Muscle of arm (tissue), 1 donor: ENCODE measurements at regions not wholly inside any gene's neighbourhood (a gene's known extent, or its start where the extent isn't known, plus 50 kb on each side); places are given as distances from the start of the nearest gene placed in this dataset.

Source experiments
- DNase-seq: peaks from one replicate; pipeline ENCODE4 v3.0.0-alpha.2; 2013

DNA sequence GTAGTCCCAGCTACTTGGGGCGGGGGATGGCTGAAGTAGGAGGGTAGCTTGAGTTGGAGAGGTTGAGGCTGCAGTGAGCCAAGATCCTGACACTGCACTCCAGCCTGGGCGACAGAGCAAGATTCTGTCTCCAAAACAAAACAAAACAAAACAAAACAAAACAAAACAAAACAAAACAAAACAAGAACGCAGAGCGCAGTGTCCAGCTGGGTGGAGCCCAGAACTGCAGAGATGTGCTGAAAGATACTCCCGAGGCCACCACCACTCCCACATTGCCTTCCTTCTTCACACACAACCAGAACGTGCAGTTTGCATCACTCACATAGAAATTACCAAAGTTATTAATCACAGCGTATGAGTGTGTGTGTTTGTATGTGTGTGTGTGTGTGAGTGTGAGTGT is 222.9 kb upstream of the ASIC2 start:
- DNase-seq, result no peak

DNA sequence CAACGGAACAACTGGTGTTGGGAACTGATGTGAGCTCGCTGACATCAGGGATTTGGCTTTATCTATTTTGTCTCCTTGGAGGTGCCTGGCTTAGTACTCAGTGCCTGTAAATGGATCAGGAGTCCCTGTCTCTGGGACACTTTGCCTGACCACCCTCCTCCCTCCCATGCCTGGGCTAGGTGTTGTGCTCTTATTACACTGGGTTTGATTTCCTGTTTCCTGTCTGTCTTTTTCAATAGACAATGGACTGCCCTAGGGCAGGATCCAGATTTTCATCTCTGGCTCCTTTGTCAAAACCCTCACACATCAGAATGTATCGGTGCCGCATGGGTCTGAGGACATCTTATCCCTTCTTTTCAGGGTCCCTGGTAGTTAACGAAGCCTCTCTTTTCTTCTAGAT is 223.6 kb upstream of the ASIC2 start:
- no peak for DNase-seq

- no peak for DNase-seq
These were observed 224.7 kb upstream of the ASIC2 start for GRCh38 chr17:33517746-33518145.

DNA sequence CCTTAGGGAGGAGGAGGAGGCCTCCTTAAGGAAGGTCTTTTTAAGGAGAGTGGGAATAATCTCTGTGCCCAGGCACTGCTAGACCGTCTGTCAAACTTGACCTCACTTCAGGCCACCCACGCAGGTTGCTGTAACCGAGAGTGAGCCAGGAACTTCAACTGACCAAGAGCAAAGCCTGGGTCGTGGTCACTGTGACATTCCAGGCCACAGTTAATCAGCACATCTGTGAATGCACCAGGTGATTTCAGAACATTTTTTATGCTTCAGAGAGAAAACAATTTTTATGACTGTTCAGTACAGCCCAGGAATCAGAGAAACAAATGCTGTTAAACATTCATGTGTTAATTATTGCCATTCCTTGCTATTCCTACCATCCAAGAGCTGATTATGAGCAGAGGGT is 226.6 kb upstream of the ASIC2 start:
- no peak for DNase-seq

DNA sequence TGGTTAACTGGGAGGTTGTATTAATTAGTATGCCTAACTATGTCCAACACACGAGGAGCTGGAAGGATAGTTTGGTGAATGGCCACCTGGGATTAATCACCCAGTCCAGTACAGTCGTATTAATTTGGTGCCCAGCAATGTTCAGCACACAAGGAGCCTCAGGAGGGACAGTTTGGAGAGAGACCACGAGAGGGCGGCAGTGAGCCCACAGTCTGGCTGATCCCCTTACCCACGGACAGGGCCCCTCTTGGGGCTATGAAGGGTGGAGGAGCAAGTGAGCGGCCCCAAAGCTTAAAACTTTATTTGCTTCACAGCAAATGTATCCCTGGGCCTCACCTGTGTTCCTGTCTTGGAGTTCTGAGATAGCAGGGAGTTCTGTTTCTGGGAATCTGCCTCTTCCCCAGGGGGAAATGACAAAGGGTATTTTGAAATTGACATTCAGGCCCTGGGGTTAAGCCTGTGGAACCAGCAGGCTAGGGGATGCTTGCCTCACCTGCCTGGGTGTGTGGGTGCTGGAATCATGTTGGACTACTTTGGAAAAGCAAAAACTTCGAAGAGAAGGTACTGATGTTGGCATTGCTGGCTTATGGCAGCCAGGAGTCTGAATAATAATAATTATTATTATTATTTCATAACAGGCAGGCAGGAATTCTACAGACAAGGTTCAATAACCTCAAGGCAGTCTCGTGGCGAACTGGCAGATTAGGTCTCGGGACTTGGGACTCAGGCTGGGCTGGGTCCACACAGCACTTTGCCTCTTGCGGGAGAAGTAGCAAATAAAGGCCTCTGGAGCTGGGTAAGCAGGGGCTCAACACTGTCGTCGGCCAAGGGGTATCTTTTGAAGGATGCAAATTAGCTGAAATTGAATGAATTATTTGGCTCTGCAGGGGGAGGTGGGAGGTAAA is 227.6 kb upstream of the ASIC2 start:
- peak; percentile 27 for DNase-seq

DNA sequence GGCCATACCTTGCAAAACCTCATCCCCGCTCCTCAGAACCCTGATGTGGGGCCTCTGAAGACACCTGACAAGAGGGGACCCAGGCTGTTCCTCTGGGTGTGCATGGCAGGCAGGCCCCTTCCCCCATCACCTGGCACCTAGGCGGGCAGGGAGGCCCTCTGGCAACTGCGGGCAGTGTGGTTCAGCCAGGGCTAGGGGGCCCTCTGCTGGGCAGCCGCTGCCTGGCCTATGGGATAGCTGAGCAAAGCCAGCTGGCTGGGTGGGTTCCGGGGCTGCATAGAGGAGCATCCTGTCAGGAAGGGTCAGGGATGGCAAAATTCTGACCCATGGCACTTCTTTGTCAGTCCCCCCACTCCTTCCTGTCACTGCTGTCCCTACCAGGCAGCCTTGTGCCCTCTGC is 228.7 kb upstream of the ASIC2 start:
- DNase-seq, result no peak

GRCh38 chr17:33522623-33523022 is 229.5 kb upstream of the ASIC2 start:
- DNase-seq, result no peak

DNA sequence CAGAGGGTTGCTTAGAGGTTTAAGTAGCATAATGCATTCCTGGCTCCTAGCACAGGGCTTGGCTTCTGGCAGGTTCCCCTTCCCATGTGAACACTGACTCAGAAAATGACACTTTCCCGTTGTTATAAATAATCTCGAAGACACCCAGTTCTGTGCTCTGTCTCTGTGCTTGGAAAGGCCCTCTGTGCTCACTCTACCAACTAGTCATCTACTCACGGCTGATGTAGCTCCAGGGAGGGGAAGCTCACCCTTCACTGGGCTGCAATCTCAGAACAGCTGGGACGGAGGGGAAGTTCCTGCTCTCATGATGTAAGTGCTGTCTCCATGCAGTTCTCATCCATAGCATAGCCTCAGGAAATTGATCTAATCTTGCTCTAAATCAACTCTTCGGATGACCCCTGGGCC is 230.5 kb upstream of the ASIC2 start:
- peak; percentile 16 for DNase-seq

- no peak for DNase-seq
These were observed 232.1 kb upstream of the ASIC2 start for GRCh38 chr17:33525186-33525585.

- DNase-seq, result no peak
These were observed 233.6 kb upstream of the ASIC2 start for GRCh38 chr17:33526717-33527116.

- DNase-seq, result no peak
These were observed 234.2 kb upstream of the ASIC2 start for GRCh38 chr17:33527290-33527689.

DNA sequence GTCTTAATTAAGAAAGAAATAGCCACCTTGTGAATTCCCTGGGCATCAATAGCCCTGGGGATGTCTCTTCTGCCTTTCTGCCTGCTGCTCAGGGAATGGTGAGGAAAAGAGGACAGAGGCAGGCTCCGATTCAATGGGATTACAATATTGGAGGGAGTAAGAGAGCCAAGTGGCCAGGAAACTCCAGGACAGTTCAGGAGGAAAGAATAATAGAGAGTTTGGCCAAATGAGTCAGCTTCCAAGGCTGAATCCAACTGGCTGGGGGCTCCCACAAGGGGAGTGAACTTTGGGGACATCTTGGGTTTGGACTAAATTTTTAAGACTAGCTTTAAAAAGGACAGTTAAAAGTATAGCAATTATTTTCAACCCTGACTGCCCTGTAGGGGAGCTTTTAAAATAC is 235.8 kb upstream of the ASIC2 start:
- peak; percentile 21 for DNase-seq

DNA sequence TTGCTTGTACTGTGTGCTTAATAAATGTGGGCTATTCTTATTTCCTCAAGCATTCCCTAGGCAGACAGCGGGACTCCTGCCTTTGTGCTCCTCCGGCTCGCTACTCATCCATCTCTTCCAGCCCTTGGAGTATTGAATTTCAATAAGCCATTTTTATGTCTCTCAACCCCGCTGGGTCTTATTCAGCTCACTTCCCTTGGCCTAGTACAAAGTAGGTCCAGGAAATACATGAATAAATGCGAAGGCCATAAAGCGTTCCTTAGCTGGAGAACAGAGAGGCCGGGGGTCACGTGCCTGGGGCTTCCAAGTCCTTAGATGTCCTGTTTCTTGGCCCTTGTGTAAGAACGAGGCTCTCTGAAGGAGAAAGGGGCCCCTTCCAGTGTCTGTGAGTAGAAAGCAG is 236.7 kb upstream of the ASIC2 start:
- DNase-seq, result no peak

DNA sequence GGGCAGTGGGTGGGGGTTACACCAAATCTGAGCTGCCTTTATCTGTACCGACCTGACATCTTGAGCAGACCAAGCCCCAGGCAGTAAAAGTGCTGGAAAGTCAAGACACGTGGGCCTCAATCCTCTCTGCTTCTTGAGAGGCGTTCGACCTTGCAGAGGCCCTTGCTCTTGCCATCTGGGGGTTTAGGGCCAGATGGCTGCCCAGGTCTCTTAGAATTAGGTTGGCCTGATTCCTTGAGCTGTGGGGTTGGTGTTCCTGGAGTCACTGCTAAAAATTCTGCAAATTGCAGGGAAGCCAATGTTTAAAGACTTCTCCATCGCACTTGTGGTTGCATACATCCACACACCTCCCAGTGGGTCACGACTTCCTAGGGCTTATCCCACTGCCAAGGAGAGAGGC is 238.2 kb upstream of the ASIC2 start:
- DNase-seq, result no peak

- no peak for DNase-seq
These were observed 241.0 kb upstream of the ASIC2 start for GRCh38 chr17:33534087-33534486.

GRCh38 chr17:33545124-33545523 is 252.0 kb upstream of the ASIC2 start:
- no peak for DNase-seq

- DNase-seq, result no peak
These were observed 257.2 kb upstream of the ASIC2 start for GRCh38 chr17:33550261-33550660.

DNA sequence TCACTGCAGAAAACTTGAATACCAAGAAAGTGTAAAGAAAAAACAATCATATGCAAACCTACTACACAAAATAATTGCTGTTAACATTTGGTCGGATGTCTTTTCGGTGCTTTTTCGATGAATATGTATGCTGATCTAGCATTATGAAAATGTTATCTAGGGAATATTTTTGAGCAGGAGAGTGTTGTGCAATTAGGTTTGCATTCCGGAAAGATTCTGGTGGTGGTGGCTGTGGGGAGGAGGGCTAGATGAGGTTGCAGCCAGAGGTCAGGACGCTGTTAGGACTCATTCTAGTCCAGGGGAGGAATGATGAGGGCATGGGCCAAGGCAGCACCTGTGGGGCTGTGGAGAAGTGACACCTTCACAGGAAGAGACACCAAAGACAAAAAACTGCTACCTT is 258.0 kb upstream of the ASIC2 start:
- no peak for DNase-seq

GRCh38 chr17:33551911-33552310 is 258.8 kb upstream of the ASIC2 start:
- DNase-seq, result no peak

GRCh38 chr17:33560165-33560564 is 267.1 kb upstream of the ASIC2 start:
- no peak for DNase-seq

GRCh38 chr17:33560871-33561270 is 267.8 kb upstream of the ASIC2 start:
- no peak for DNase-seq

- no peak for DNase-seq
These were observed 268.7 kb upstream of the ASIC2 start for GRCh38 chr17:33561569-33562334.

DNA sequence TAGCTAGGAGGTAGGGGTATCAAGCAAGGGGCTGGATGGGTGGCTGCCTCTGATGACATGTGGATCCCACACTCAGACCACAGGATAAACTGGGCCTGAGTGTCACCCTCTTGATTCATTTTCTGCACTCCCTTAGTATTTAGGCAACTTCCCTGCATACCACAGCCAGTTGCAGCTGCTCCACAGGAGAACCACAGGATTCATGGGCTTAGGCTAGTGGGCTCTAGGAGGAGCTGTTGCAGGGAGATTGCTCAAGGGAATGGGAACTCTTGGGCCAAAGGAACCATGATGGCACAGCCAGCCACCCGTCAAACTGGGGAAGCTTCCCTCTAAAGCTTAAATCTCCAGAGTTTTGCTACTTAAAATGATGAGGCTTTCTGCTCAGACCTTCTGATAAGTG is 269.7 kb upstream of the ASIC2 start:
- no peak for DNase-seq
